Endothelial cell of umbilical vein (primary cell): ENCODE measurements at regions not wholly inside any gene's neighbourhood (a gene's known extent, or its start where the extent isn't known, plus 50 kb on each side); places are given as distances from the start of the nearest gene placed in this dataset.

Experiments used
- BruUV-seq: library from RNA; stranded (reverse); fragments of 400-500 nt; replicated peaks from 2 replicates; lab custom pipeline; 2021; lab: Mats Ljungman, UMichigan
- CTCF ChIA-PET: fragments of 300-600, 350-600 bp; sonication (Branson Sonifier 250); formaldehyde crosslinking; loops from one replicate; lab custom pipeline; 2021; ENCODE audit warnings: antibody characterized with exemption, inconsistent platforms; lab: Charles Lee
- POLR2A ChIA-PET: fragments of 300-600, 350-600 bp; sonication (Branson Sonifier 250); formaldehyde crosslinking; loops from one replicate; lab custom pipeline; 2021; ENCODE audit warnings: antibody characterized with exemption, inconsistent platforms; lab: Charles Lee
- DNase-seq: peaks from one replicate; pipeline ENCODE4 v3.0.0-alpha.2; 2011; ENCODE audit warnings: low read depth, low spot score
- FAIRE-seq: peaks from 2 replicates; lab custom pipeline; 2011; peaks lifted over from hg19 to GRCh38; lab: Jason Lieb, UNC
- H2AFZ ChIP-seq: 2 replicates; pipeline ENCODE4 v1.6.0; 2012; ENCODE audit warnings: low read depth, low read length, control low read depth, inconsistent platforms
- H3K27ac ChIP-seq: 2 replicates; pipeline ENCODE4 v1.5.1; 2011; ENCODE audit warnings: low read depth, mild to moderate bottlenecking, control low read depth, low read length, moderate library complexity; ENCODE audit not compliant: insufficient read depth
- H3K27me3 ChIP-seq, 2 experiments: 2 replicates each; pipeline versions ENCODE4 v1.6.0 to v1.6.1; 2011; ENCODE audit warnings: low read length in 2 of 2, mixed read lengths in 1 of 2; ENCODE audit not compliant: control insufficient read depth in 2 of 2, insufficient read depth in 2 of 2
- H3K36me3 ChIP-seq, 2 experiments: 2 replicates in 1 of 2; 3 replicates in 1 of 2; pipeline ENCODE4 v1.5.1; 2011; ENCODE audit warnings: low read length in 2 of 2, mild to moderate bottlenecking in 1 of 2, moderate library complexity in 1 of 2; ENCODE audit not compliant: control insufficient read depth in 2 of 2, insufficient read depth in 2 of 2; ENCODE audit errors: extremely low read depth in 1 of 2
- H3K4me1 ChIP-seq: 3 replicates; pipeline ENCODE4 v1.5.1; 2011; ENCODE audit warnings: mild to moderate bottlenecking, low read length; ENCODE audit not compliant: control insufficient read depth, insufficient read depth; ENCODE audit errors: extremely low read depth
- H3K4me2 ChIP-seq: 2 replicates; pipeline ENCODE4 v1.6.1; 2011; ENCODE audit warnings: low read length, control low read depth, mixed read lengths; ENCODE audit not compliant: insufficient read depth
- H3K4me3 ChIP-seq, 3 experiments: fragments of 200-600 bp in 1 of 3; sonication (generic), shearing (Covaris generic) in 1 of 3; replicated peaks in 1 of 3; 2 replicates each; pipeline ENCODE4 v1.5.1; 2011 to 2016; ENCODE audit warnings: control low read depth in 3 of 3, low read length in 3 of 3, mild to moderate bottlenecking in 2 of 3, inconsistent platforms in 1 of 3, low read depth in 1 of 3, moderate library complexity in 1 of 3; ENCODE audit not compliant: insufficient read depth in 1 of 3
- H3K79me2 ChIP-seq: 2 replicates; pipeline ENCODE4 v1.6.0; 2012; ENCODE audit warnings: low read length, inconsistent platforms; ENCODE audit not compliant: control insufficient read depth, insufficient read depth
- H3K9ac ChIP-seq: replicated peaks from 2 replicates; pipeline ENCODE3; 2011; ENCODE audit warnings: low read length, control low read depth; ENCODE audit not compliant: insufficient read depth; ENCODE audit errors: extremely low read depth
- H3K9me1 ChIP-seq: replicated peaks from 3 replicates; pipeline ENCODE4 v1.6.0; 2011; ENCODE audit warnings: mild to moderate bottlenecking, low read length; ENCODE audit not compliant: control insufficient read depth, insufficient read depth; ENCODE audit errors: extremely low read depth
- H3K9me3 ChIP-seq: replicated peaks from 2 replicates; pipeline ENCODE4 v1.5.1; 2012; ENCODE audit warnings: low read length, inconsistent platforms; ENCODE audit not compliant: control insufficient read depth, insufficient read depth
- H4K20me1 ChIP-seq: replicated peaks from 2 replicates; pipeline ENCODE3; 2011; ENCODE audit warnings: mild to moderate bottlenecking, low read length; ENCODE audit not compliant: control insufficient read depth, insufficient read depth; ENCODE audit errors: extremely low read depth
- EZH2 ChIP-seq: IDR thresholded peaks from 2 replicates; pipeline ENCODE4 v1.6.1; 2012; ENCODE audit warnings: borderline replicate concordance, low read depth, mild to moderate bottlenecking, moderate library complexity, low read length, inconsistent platforms; ENCODE audit not compliant: severe bottlenecking
- FOS ChIP-seq: IDR thresholded peaks from 2 replicates; pipeline ENCODE4 v1.6.1; 2011; ENCODE audit warnings: mild to moderate bottlenecking, low read length, moderate library complexity, borderline replicate concordance; ENCODE audit not compliant: insufficient read depth
- GATA2 ChIP-seq: IDR thresholded peaks from 2 replicates; pipeline ENCODE4 v1.7.0; 2011; ENCODE audit warnings: low read depth, mild to moderate bottlenecking, moderate library complexity, mixed read lengths, low read length; ENCODE audit not compliant: insufficient read length, insufficient read depth
- JUN ChIP-seq: IDR thresholded peaks from 2 replicates; pipeline ENCODE4 v1.6.1; 2011; ENCODE audit warnings: borderline replicate concordance, low read depth; ENCODE audit not compliant: insufficient read length, insufficient read depth
- MYC ChIP-seq: IDR thresholded peaks from one replicate; pipeline ENCODE4 v1.6.1; 2011; ENCODE audit warnings: mild to moderate bottlenecking, low read depth, low read length
- POLR2A ChIP-seq: IDR thresholded peaks from 2 replicates; pipeline ENCODE4 v1.6.1; 2012; ENCODE audit warnings: low read depth, mild to moderate bottlenecking, control low read depth, low read length
- POLR2AphosphoS5 ChIP-seq: IDR thresholded peaks from 2 replicates; pipeline ENCODE4 v1.6.1; 2012; ENCODE audit warnings: low read depth, mild to moderate bottlenecking, control low read depth, low read length, moderate library complexity; ENCODE audit not compliant: insufficient read depth
- dilution Hi-C: fragments of 300-500 bp; cut with MboI; formaldehyde crosslinking; loops from one replicate; pipeline ENCODE4 v1.15.0; 2019; ENCODE audit warnings: low sequenced_read_pairs; ENCODE audit not compliant: extremely low pct_ligation_motif_present
- intact Hi-C: fragments of 100-400 bp; cut with micrococcal nuclease; formaldehyde crosslinking; loops from one replicate; pipeline ENCODE4 v1.10.0; 2022
- TF ChIP-seq, protein P1 (sequence below), 2 donors: IDR thresholded peaks; 1 replicate in 1 of 2; 2 replicates in 1 of 2; pipeline ENCODE4 v1.5.1; 2011; ENCODE audit warnings: low read length in 2 of 2, mild to moderate bottlenecking in 2 of 2, moderate library complexity in 2 of 2, control low read depth in 1 of 2, inconsistent platforms in 1 of 2, low read depth in 1 of 2; ENCODE audit not compliant: insufficient read depth in 1 of 2; ENCODE audit errors: extremely low read depth in 1 of 2
- TF ChIP-seq, protein P2 (sequence below): IDR thresholded peaks from 2 replicates; pipeline ENCODE4 v1.6.1; 2011; ENCODE audit not compliant: insufficient read depth, insufficient read length

DNA sequence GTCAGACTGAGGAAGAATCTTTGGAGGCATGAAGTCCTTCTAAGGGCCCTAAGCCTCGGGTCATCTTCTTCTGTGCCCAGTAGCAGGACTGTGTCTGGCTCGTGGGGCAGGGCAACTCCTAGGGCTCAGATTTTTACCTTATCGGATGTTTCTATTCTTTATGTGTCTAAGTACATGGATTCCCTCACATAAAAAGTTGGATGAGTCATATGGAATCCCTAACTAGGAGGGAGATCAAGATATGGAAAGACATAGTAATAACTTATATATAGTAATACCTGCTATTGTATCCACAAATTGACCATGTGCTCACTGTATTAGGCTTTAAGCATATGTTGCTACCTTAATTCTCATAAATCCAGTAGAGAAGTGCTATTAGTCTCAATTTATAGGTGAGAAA lies 364.5 kb upstream of the CAMK1G start:
- intact Hi-C loops (no loop called here), dilution Hi-C loops (no loop called here)
- no peaks in the 10 kb centered on the region for H3K9me1 ChIP-seq
- no peaks in the 10 kb centered on the region for H3K9me3 ChIP-seq
- peaks cover 0 to 1% of the 10 kb centered on the region in 2 experiments for H3K27me3 ChIP-seq
- H3K27ac ChIP-seq = no peak overlapping the region
- no TSS peak for BruUV-seq
- H3K4me3 ChIP-seq = no peak overlapping the region
- H2AFZ ChIP-seq = no peak overlapping the region
- CTCF ChIA-PET = no interaction called here
- H3K4me1 ChIP-seq = no peaks in the 10 kb centered on the region
- DNase-seq (no peak), FAIRE-seq (no peak)
- H3K9ac ChIP-seq = no peak overlapping the region
- no peaks in the 10 kb centered on the region for H3K79me2 ChIP-seq
- H3K4me2 ChIP-seq = no peak overlapping the region
- POLR2A ChIA-PET = no interaction called here
- no peaks in the 10 kb centered on the region for H3K36me3 ChIP-seq
- no peaks in the 10 kb centered on the region for H4K20me1 ChIP-seq
- TF ChIP-seq, protein P1, sequence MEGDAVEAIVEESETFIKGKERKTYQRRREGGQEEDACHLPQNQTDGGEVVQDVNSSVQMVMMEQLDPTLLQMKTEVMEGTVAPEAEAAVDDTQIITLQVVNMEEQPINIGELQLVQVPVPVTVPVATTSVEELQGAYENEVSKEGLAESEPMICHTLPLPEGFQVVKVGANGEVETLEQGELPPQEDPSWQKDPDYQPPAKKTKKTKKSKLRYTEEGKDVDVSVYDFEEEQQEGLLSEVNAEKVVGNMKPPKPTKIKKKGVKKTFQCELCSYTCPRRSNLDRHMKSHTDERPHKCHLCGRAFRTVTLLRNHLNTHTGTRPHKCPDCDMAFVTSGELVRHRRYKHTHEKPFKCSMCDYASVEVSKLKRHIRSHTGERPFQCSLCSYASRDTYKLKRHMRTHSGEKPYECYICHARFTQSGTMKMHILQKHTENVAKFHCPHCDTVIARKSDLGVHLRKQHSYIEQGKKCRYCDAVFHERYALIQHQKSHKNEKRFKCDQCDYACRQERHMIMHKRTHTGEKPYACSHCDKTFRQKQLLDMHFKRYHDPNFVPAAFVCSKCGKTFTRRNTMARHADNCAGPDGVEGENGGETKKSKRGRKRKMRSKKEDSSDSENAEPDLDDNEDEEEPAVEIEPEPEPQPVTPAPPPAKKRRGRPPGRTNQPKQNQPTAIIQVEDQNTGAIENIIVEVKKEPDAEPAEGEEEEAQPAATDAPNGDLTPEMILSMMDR (IDR thresholded peaks at IDR 0.05; ENCODE audit: extremely low read depth in 1 of 2, insufficient read depth in 1 of 2, low read depth in 1 of 2, low read length in 2 of 2) = no peak
- TF ChIP-seq EZH2 = no peak
- TF ChIP-seq GATA2 = no peak
- no peak for TF ChIP-seq MYC
- no peak for TF ChIP-seq POLR2AphosphoS5
- TF ChIP-seq, protein P2, sequence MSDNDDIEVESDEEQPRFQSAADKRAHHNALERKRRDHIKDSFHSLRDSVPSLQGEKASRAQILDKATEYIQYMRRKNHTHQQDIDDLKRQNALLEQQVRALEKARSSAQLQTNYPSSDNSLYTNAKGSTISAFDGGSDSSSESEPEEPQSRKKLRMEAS = no peak
- no peak for TF ChIP-seq JUN
- TF ChIP-seq FOS = no peak
- TF ChIP-seq POLR2A = no peak
